GM19240 (cell line): ENCODE measurements at regions not wholly inside any gene's neighbourhood (a gene's known extent, or its start where the extent isn't known, plus 50 kb on each side); places are given as distances from the start of the nearest gene placed in this dataset.
"Not testable (repeated sequence)": the region's sequence is repeated elsewhere in the genome, so short reads cannot be mapped to it uniquely, and the experiment has no call there.

Source experiments
- DNase-seq: peaks from one replicate; pipeline ENCODE4 v3.0.0; 2011; ENCODE audit warnings: low spot score; ENCODE audit not compliant: insufficient read length

- DNase-seq: no peak
Observed at GRCh38 chr14:53857625-53858344, 98.8 kb downstream of the BMP4 start.

- DNase-seq: no peak
Observed at GRCh38 chr14:53855574-53855973, 101.1 kb downstream of the BMP4 start.

DNA sequence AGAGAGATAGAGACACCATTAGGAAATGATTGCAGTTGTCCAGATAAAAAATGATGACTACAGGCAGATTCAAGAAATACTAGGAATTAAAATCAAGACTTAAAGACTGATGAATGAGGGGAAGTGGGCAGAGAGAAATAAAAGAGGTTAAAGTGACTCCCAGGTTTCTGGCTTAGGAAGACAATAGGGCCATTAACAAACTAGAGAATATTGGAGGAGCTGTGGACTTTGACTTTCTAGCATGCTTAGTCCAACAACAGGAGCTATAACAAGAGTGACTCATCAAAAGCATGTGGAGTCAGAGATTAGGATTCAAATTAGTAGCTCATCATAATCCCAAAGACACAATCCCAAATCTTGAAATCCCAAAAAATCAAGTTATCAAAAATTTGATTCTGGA lies 101.5 kb downstream of the BMP4 start:
- no peak for DNase-seq

- DNase-seq: no peak
Observed at GRCh38 chr14:53851394-53852090, 105.1 kb downstream of the BMP4 start.

DNA sequence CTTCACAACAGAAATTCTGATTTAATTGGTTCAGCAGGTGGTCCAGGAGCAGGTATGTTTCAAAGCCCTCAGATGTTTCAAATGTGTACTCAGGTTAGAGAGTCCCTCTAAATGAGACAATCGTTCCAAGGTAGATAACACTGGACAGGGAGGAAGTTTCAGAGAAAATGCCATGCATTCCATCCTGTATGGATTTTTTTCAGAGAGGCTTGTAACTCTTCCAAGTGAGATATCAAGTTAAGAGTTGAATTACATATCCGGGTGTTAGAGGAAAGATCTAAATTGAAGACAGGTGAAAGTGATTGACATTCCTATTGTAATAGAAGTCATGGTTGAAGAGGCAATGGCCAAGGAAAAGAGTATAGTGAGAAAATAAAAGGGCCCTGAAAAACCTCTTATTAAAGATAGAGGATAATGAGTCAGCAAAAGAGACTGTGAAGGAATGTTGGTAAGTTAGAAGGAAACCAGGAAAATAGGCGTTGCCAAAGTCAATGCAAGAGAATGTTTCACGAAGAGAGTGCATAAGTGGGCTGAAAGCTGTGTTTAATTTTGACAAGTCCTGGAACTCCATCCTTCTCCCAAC lies 105.8 kb downstream of the BMP4 start:
- DNase-seq: no peak

- no peak for DNase-seq
Observed at GRCh38 chr14:53849549-53849948, 107.1 kb downstream of the BMP4 start.

DNA sequence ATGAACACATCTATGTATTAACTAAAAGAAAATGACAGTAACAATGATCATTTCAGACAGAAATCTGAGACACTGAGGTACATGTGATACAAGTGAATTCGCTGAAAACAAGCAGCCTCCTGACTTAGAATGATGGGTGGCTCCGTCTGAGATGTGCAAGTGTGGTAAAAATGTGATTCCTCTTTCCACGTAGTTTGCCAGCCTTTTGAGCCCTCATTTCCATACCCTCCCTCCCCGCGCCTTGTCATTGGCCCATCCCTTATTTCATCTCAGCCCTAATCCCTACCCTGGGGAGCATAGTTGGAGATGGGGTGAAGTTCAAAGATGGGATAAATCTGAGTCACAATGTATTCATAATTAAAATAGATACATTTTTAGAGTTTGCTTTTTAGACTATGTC lies 107.8 kb downstream of the BMP4 start:
- no peak for DNase-seq

DNA sequence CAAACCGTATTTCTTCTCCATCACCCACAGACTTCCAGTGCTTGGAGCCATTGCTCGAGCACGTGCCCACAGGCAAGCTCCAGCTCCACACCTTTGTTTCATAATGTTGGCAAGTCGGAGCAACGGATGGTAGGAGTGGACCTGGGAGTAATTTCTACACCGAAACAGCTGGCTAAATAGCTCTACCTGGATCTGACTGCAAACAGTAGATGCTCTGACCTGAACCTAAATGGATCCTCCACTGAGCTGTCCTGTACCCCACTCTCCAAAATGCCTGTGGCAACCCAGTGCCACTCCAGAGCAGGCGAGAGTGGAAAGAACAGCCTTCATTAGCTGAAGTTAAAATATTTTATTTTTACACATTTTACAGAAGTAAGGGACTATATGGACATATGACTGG lies 108.7 kb downstream of the BMP4 start:
- DNase-seq: no peak

DNA sequence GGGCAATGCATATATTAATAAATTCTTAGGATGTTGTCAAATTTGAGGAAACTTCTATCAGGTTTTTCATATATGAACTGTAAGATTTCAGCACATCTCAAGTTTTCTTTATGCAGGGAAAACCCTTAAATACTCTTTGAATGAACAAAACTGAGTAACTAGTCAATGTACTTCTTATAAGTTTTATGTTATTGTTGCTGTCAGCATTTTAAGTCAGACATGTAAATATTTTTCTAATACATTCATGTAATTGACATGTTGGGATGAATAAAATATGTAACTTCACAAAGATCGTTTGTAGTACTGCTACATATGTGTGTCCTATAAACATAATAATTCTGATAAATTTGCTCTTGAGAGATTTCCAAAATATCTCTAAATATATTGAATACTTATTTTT lies 109.6 kb downstream of the BMP4 start:
- DNase-seq: no peak

DNA sequence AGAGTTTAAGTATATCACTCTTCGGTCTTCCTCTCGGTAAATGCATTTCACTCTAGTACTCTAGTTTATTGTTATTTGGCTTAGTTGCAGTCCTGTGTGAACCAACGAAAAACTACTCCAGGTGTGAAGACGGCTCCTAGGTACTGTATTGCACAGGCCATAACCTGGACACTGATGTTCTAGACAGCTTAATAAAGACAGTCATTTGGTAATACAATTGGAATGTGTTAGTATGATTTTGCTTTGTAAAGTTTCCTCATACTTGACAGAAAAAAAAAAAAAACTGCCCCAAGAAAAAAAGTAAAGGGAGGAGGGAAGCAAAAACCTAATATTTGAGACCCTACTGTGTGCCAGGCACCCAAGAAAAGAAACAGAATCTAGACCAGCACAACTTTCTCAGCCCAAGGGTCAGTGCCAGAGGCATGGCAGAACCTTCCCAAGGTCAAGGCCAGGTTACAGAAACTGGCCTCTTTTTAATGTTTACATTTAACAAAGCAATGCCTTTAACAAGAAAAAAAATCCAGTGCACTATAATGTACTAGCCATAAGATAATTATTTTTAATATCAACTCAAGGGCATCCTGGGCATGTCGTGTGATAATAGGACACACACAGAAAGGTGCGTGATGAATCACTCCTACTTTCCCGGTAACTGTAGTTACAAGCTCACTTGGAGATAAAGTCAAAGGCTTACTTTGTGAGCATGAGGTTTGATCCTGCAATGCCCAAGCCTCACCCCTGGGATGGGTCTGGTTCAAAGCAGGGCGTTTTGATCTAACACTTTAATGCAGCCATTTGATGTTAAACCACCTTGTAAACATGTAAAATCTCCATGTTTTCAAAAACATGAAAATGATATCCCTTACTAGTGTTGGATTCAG lies 110.6 kb downstream of the BMP4 start:
- DNase-seq: no peak

DNA sequence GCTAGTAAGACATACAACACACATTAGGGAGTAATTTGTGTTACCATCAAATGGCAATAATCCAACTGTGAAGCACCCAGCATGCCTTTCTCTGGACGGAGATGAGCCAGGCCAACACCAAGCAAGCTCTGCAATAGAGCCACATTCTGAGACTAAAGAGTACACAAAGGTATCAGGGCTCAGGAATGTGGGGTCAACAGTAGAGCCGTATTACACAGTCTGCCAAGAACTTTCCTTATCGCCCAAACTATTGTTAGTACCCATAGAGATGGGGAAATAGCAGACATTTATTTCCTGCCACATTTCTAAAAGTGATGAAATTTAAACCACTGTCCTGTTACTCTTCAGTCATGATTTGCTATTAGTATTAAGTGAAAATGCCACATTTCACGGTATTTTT lies 113.7 kb downstream of the BMP4 start:
- DNase-seq: no peak

- no peak for DNase-seq
Observed at GRCh38 chr14:53841109-53842099, 115.2 kb downstream of the BMP4 start.

- no peak for DNase-seq
Observed at GRCh38 chr14:53840444-53840843, 116.2 kb downstream of the BMP4 start.

DNA sequence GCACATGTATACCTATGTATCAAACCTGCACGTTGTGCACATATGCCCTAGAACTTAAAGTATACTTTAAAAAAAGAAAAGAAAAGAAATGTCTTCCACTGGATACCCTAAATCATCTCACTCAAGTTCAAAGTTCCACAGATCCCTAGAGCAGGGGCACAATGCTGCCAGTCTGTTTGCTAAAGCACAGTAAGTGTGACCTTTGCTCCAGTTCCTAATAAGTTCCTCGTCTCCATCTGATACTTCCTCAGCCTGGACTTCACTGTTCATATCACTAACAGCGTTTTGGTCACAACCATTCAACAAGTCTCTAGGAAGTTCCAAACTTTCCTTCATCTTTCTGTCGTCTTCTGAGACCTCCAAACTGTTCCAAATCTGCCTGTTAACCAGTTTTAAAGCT lies 118.3 kb downstream of the BMP4 start:
- DNase-seq: no peak

DNA sequence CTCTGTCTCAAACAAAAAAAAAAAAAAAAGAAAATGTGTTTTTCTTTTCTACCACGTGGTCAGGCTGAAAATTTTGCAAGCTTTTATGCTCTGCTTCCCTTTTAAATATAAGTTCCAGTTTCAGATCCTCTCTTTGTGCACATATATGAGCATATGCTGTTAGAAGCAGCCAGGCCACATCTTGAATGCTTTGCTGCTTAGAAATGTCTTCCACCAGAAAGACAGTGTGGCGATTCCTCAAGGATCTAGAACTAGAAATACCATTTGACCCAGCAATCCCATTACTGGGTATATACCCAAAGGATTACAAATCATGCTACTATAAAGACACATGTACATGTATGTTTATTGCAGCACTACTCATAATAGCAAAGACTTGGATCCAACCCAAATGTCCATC lies 119.0 kb downstream of the BMP4 start:
- not testable (repeated sequence) for DNase-seq

GRCh38 chr14:53836551-53836950 lies 120.1 kb downstream of the BMP4 start:
- DNase-seq: no peak

- no peak for DNase-seq
Observed at GRCh38 chr14:53828820-53829219, 127.8 kb downstream of the BMP4 start.

DNA sequence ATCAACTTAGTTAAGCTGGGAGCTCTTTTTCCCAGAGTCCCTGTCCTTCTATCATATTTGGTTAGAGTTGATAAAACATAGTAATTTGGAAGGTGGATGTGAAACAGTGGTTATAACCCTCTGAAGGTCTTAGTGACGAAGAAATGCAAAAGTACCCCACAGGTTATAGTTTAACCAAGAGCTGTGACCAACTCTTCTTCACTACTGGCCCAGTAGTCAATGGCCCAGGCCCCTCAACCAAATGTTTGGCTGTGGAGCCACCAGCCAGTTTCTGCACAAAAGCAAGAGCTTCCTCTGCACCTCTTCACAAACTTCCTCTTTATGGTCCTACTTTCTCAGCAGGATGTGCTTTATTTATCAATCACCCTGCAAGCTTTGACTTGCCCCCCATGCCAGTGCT lies 132.6 kb downstream of the BMP4 start:
- no peak for DNase-seq

DNA sequence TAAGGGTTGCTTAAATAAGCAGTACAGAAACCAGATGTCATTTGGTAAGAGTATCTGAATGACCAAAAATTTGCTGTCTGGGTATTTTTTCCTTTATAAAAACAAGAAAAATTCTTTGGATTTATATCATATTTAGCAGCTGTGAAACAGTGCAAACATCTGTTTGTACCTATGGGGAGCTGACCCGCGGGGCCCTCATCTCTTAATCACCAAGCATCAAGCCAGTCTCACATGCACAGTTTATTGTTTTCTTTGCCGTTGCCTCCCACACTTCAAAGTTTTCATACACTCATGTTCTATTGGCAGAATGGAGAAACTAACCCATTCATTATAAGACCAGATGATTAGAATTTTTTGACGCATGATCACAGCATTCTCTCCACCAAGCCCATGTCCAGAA lies 142.2 kb downstream of the BMP4 start:
- DNase-seq: no peak

- DNase-seq: no peak
Observed at GRCh38 chr14:53810221-53810620, 146.4 kb downstream of the BMP4 start.

DNA sequence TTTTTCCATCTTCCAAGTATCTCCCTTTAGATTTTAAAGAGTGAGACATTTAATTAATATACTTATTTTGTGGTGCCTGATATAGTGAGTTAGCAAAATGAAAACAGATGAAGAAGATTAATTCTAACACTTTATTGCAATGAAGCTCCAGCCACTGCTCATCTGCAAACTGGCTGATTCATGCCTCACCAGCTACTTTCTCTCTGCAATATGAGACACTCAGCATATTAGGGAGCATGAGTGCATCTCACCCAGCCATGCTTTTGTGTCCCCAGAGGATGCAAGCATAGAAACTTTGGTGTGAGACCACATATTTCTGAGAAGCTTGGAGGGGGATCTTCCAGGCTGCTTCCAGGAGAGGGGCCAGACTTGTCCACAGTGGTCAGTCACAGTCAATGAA lies 148.6 kb downstream of the BMP4 start:
- no peak for DNase-seq
